Neural cell (in vitro differentiated cells): ENCODE measurements at regions not wholly inside any gene's neighbourhood (a gene's known extent, or its start where the extent isn't known, plus 50 kb on each side); places are given as distances from the start of the nearest gene placed in this dataset.

ENCODE experiments used
- CTCF ChIP-seq: fragments of 450-650 bp; IDR thresholded peaks from 2 replicates; pipeline ENCODE4 v1.5.1; 2014; ENCODE audit warnings: antibody characterized with exemption, mild to moderate bottlenecking, moderate library complexity; ENCODE audit not compliant: poor library complexity, severe bottlenecking
- EP300 ChIP-seq: fragments of 450-650 bp; conservative IDR thresholded peaks from 2 replicates; pipeline ENCODE4 v1.6.1; 2014; ENCODE audit warnings: antibody characterized with exemption, mild to moderate bottlenecking, moderate library complexity; ENCODE audit not compliant: poor library complexity, severe bottlenecking
- EZH2 ChIP-seq: fragments of 200-600, 300-800 bp; shearing (Covaris generic), sonication (generic); IDR thresholded peaks from 2 replicates; pipeline ENCODE4 v1.6.1; 2014; ENCODE audit warnings: antibody characterized with exemption, low read length, borderline replicate concordance, mild to moderate bottlenecking; ENCODE audit not compliant: insufficient read depth, poor library complexity, severe bottlenecking
- POLR2AphosphoS5 ChIP-seq: IDR thresholded peaks from 2 replicates; pipeline ENCODE4 v1.6.1; 2012
- REST ChIP-seq: IDR thresholded peaks from 2 replicates; pipeline ENCODE4 v1.6.1; 2012; ENCODE audit warnings: borderline replicate concordance
- SMC3 ChIP-seq: fragments of 450-650 bp; conservative IDR thresholded peaks from 2 replicates; pipeline ENCODE4 v1.6.1; 2014; ENCODE audit warnings: antibody characterized with exemption, mild to moderate bottlenecking, moderate library complexity; ENCODE audit not compliant: poor library complexity
- TAF1 ChIP-seq: IDR thresholded peaks from 2 replicates; pipeline ENCODE4 v1.6.1; 2012; ENCODE audit warnings: low read depth

GRCh38 chr21:35521852-35522505 lies 472.9 kb upstream of the RUNX1 start:
- TF ChIP-seq CTCF, result no peak
- no peak for TF ChIP-seq POLR2AphosphoS5
- TF ChIP-seq EP300, result no peak
- TF ChIP-seq TAF1, result no peak
- no peak for TF ChIP-seq EZH2
- no peak for TF ChIP-seq SMC3
- TF ChIP-seq REST, result no peak
